CD14-positive monocyte (primary cell): ENCODE measurements at regions not wholly inside any gene's neighbourhood (a gene's known extent, or its start where the extent isn't known, plus 50 kb on each side); places are given as distances from the start of the nearest gene placed in this dataset.

Experiments
- DNase-seq, 3 donors: peaks; one replicate each; pipeline ENCODE4 v3.0.0-alpha.2; 2011 to 2022
- H2AFZ ChIP-seq: 2 replicates; pipeline ENCODE4 v1.6.0; 2012; ENCODE audit warnings: mild to moderate bottlenecking, low read depth, low read length, inconsistent platforms; ENCODE audit not compliant: insufficient read depth, poor library complexity, severe bottlenecking
- H3K27ac ChIP-seq, 2 donors: 1 replicate in 1 of 2; 2 replicates in 1 of 2; pipeline ENCODE4 v1.5.1; 2012 to 2013; ENCODE audit warnings: low read length in 2 of 2, control low read depth in 1 of 2, inconsistent platforms in 1 of 2, low read depth in 1 of 2, mild to moderate bottlenecking in 1 of 2
- H3K27me3 ChIP-seq, 2 donors: one replicate each; pipeline versions ENCODE4 v1.6.0 to v1.6.1; 2011 to 2013; ENCODE audit warnings: low read length in 2 of 2; ENCODE audit not compliant: control insufficient read depth in 2 of 2, insufficient read depth in 2 of 2
- H3K36me3 ChIP-seq, 2 donors: replicated peaks in 1 of 2; 1 replicate in 1 of 2; 2 replicates in 1 of 2; pipeline versions ENCODE4 v1.5.1 to v1.6.1; 2012 to 2013; ENCODE audit warnings: low read length in 2 of 2, control low read depth in 1 of 2, inconsistent platforms in 1 of 2, mild to moderate bottlenecking in 1 of 2; ENCODE audit not compliant: insufficient read depth in 2 of 2, control insufficient read depth in 1 of 2
- H3K4me1 ChIP-seq, 2 donors: 1 replicate in 1 of 2; 2 replicates in 1 of 2; pipeline versions ENCODE4 v1.5.1 to v1.6.1; 2012 to 2013; ENCODE audit warnings: low read length in 2 of 2, control low read depth in 1 of 2, inconsistent platforms in 1 of 2, mild to moderate bottlenecking in 1 of 2, moderate library complexity in 1 of 2; ENCODE audit not compliant: insufficient read depth in 2 of 2, control insufficient read depth in 1 of 2
- H3K4me2 ChIP-seq: replicated peaks from 2 replicates; pipeline ENCODE3; 2012; ENCODE audit warnings: low read length, moderate library complexity, mild to moderate bottlenecking; ENCODE audit not compliant: poor library complexity, severe bottlenecking; ENCODE audit errors: extremely low read depth
- H3K4me3 ChIP-seq, 3 experiments: fragments of 200-600 bp in 1 of 3; sonication (generic) in 1 of 3; replicated peaks in 1 of 3; 1 replicate in 2 of 3; 2 replicates in 1 of 3; pipeline ENCODE4 v1.5.1; 2011 to 2013; ENCODE audit warnings: low read length in 3 of 3, mild to moderate bottlenecking in 3 of 3, control low read depth in 2 of 3, low read depth in 2 of 3, inconsistent platforms in 1 of 3, moderate library complexity in 1 of 3
- H3K79me2 ChIP-seq: 2 replicates; pipeline ENCODE4 v1.6.0; 2012; ENCODE audit warnings: mild to moderate bottlenecking, control low read depth, inconsistent platforms, low read length, moderate library complexity; ENCODE audit not compliant: insufficient read depth
- H3K9ac ChIP-seq: 2 replicates; pipeline ENCODE4 v1.6.0; 2017; ENCODE audit warnings: low read length, mild to moderate bottlenecking; ENCODE audit not compliant: insufficient read depth, poor library complexity, severe bottlenecking
- H3K9me3 ChIP-seq, 2 donors: replicated peaks in 1 of 2; 1 replicate in 1 of 2; 2 replicates in 1 of 2; pipeline versions ENCODE4 v1.5.1 to v1.6.1; 2012 to 2013; ENCODE audit warnings: low read length in 2 of 2, control low read depth in 1 of 2; ENCODE audit not compliant: control insufficient read depth in 1 of 2, insufficient read depth in 1 of 2
- H4K20me1 ChIP-seq: 2 replicates; pipeline ENCODE4 v1.6.0; 2012; ENCODE audit warnings: mild to moderate bottlenecking, low read length, control low read depth, moderate library complexity; ENCODE audit not compliant: insufficient read depth
- H3K27ac Mint-ChIP-seq, 7 donors: one replicate each; pipeline ENCODE4 v1.8.0; 2020; ENCODE audit warnings: mild to moderate bottlenecking in 7 of 7, mixed read lengths in 7 of 7, moderate library complexity in 6 of 7, inconsistent platforms in 2 of 7
- H3K27me3 Mint-ChIP-seq, 3 donors: one replicate each; pipeline ENCODE4 v1.8.0; 2021 to 2022; ENCODE audit warnings: low read depth in 3 of 3, mild to moderate bottlenecking in 3 of 3, mixed read lengths in 3 of 3, moderate library complexity in 3 of 3, inconsistent platforms in 1 of 3
- H3K36me3 Mint-ChIP-seq, 2 donors: one replicate each; pipeline ENCODE4 v1.8.0; 2020; ENCODE audit warnings: mixed read lengths in 2 of 2, inconsistent platforms in 1 of 2, mild to moderate bottlenecking in 1 of 2
- H3K4me1 Mint-ChIP-seq: one replicate; pipeline ENCODE4 v1.8.0; 2020; ENCODE audit warnings: mild to moderate bottlenecking, mixed read lengths
- H3K4me3 Mint-ChIP-seq, 2 donors: one replicate each; pipeline ENCODE4 v1.8.0; 2020; ENCODE audit warnings: mild to moderate bottlenecking in 2 of 2, mixed read lengths in 2 of 2, moderate library complexity in 1 of 2
- H3K9me3 Mint-ChIP-seq, 7 donors: one replicate each; pipeline ENCODE4 v1.8.0; 2020 to 2022; ENCODE audit warnings: mixed read lengths in 7 of 7, mild to moderate bottlenecking in 6 of 7, moderate library complexity in 6 of 7, inconsistent platforms in 2 of 7
- CTCF ChIP-seq: fragments of 200-600 bp; IDR thresholded peaks from one replicate; pipeline ENCODE4 v1.8.0; 2022; ENCODE audit warnings: antibody characterized with exemption, mild to moderate bottlenecking
- WGBS: methylation state at CpG from one replicate; pipeline ENCODE4 v1.1.5; 2013; ENCODE audit warnings: missing lambda C conversion rate; ENCODE audit not compliant: insufficient coverage; 5-methylcytosine and 5-hydroxymethylcytosine counted together
- intact Hi-C, 2 donors: fragments of 100-400 bp; cut with micrococcal nuclease; formaldehyde crosslinking; loops; one replicate each; pipeline versions ENCODE4 v1.15.0 to v1.15.1; 2023

- Mint-ChIP-seq H3K4me1 (no peaks in the 10 kb centered on the region), H3K36me3 (no peaks in the 10 kb centered on the region), H3K9me3 (peaks cover 0 to 3% (median 0%) of the 10 kb centered on the region in 7 donors), H3K27ac (no peak overlapping the region), H3K27me3 (no peaks in the 10 kb centered on the region), H3K4me3 (no peak overlapping the region)
- intact Hi-C loops, result no loop called here
- no peaks in the 10 kb centered on the region for H3K4me1 ChIP-seq
- H2AFZ ChIP-seq, result no peak overlapping the region
- no peaks in the 10 kb centered on the region for H3K27me3 ChIP-seq
- no peak for TF ChIP-seq CTCF
- 90% methylated on average over 2 of the region's 2 CpGs for WGBS
- no peaks in the 10 kb centered on the region for H3K36me3 ChIP-seq
- H3K4me2 ChIP-seq, result no peak overlapping the region
- no peaks in the 10 kb centered on the region for H3K9me3 ChIP-seq
- no peaks in the 10 kb centered on the region for H4K20me1 ChIP-seq
- no peak overlapping the region for H3K9ac ChIP-seq
- no peak for DNase-seq
- no peak overlapping the region for H3K4me3 ChIP-seq
- H3K79me2 ChIP-seq, result no peaks in the 10 kb centered on the region
- H3K27ac ChIP-seq, result no peak overlapping the region
Observed at GRCh38 chr6:103036846-103037245, 1643.3 kb downstream of the GRIK2 start.

- Mint-ChIP-seq H3K4me1 (no peaks in the 10 kb centered on the region), H3K27me3 (no peaks in the 10 kb centered on the region), H3K27ac (no peak overlapping the region), H3K36me3 (no peaks in the 10 kb centered on the region), H3K4me3 (no peak overlapping the region), H3K9me3 (peaks cover 0 to 2% (median 0%) of the 10 kb centered on the region in 7 donors)
- Histone ChIP-seq H3K4me2 (no peak overlapping the region), H4K20me1 (no peaks in the 10 kb centered on the region), H2AFZ (no peak overlapping the region), H3K4me1 (no peaks in the 10 kb centered on the region), H3K27me3 (no peaks in the 10 kb centered on the region), H3K27ac (no peak overlapping the region), H3K9ac (no peak overlapping the region), H3K36me3 (no peaks in the 10 kb centered on the region), H3K4me3 (no peak overlapping the region), H3K79me2 (no peaks in the 10 kb centered on the region), H3K9me3 (no peaks in the 10 kb centered on the region)
- TF ChIP-seq CTCF, result no peak
- intact Hi-C loops, result no loop called here
- WGBS, result 80% methylated on average over 3 of the region's 7 CpGs
- DNase-seq, result no peak
Observed at GRCh38 chr6:103027271-103027931, 1633.9 kb downstream of the GRIK2 start.
